OCI-LY7 (cell line): ENCODE measurements at regions not wholly inside any gene's neighbourhood (a gene's known extent, or its start where the extent isn't known, plus 50 kb on each side); places are given as distances from the start of the nearest gene placed in this dataset.

Experiments used
- BruUV-seq: library from RNA; stranded (reverse); fragments of 400-500 nt; replicated peaks from 2 replicates; lab custom pipeline; 2021; lab: Mats Ljungman, UMichigan
- CTCF ChIA-PET: fragments of 300-600 bp; sonication (Branson Sonifier 250); formaldehyde crosslinking; loops from one replicate; lab custom pipeline; 2022; ENCODE audit warnings: antibody characterized with exemption; ENCODE audit not compliant: unreplicated experiment; lab: Charles Lee
- POLR2A ChIA-PET: fragments of 300-600 bp; sonication (Branson Sonifier 250); formaldehyde crosslinking; loops from one replicate; lab custom pipeline; 2022; ENCODE audit warnings: antibody characterized with exemption; lab: Charles Lee
- DNase-seq: peaks from one replicate; pipeline ENCODE4 v3.0.0-alpha.2; 2015; ENCODE audit warnings: low spot score
- H2AFZ ChIP-seq: fragments of 200-600 bp; sonication (generic), shearing (Covaris generic); 2 replicates; pipeline ENCODE4 v1.6.1; 2014; ENCODE audit warnings: mild to moderate bottlenecking, antibody characterized with exemption, low read length, moderate library complexity
- H3K27ac ChIP-seq: fragments of 200-600 bp; sonication (generic); 2 replicates; pipeline ENCODE4 v1.5.1; 2014; ENCODE audit warnings: mixed run types, low read depth, mild to moderate bottlenecking, moderate library complexity, low read length, inconsistent platforms; ENCODE audit not compliant: poor library complexity, severe bottlenecking
- H3K36me3 ChIP-seq: fragments of 200-600 bp; sonication (generic); 2 replicates; pipeline ENCODE4 v1.6.1; 2014; ENCODE audit warnings: mild to moderate bottlenecking, antibody characterized with exemption, low read length, moderate library complexity, mixed read lengths; ENCODE audit not compliant: insufficient read depth
- H3K4me1 ChIP-seq: fragments of 200-600 bp; sonication (generic); 2 replicates; pipeline ENCODE4 v1.5.1; 2014; ENCODE audit warnings: mild to moderate bottlenecking, low read length; ENCODE audit not compliant: insufficient read depth, poor library complexity, severe bottlenecking
- H3K4me2 ChIP-seq: fragments of 200-600 bp; sonication (generic); 2 replicates; pipeline ENCODE4 v1.6.1; 2014; ENCODE audit warnings: mild to moderate bottlenecking, low read length
- H3K4me3 ChIP-seq: fragments of 200-600 bp; sonication (generic); 2 replicates; pipeline ENCODE4 v1.5.1; 2014; ENCODE audit warnings: mild to moderate bottlenecking, low read depth, low read length; ENCODE audit not compliant: poor library complexity, severe bottlenecking
- H3K79me2 ChIP-seq: fragments of 200-600 bp; sonication (generic); 2 replicates; pipeline ENCODE4 v1.6.1; 2016; ENCODE audit warnings: low read depth, mild to moderate bottlenecking, low read length, moderate library complexity, mixed read lengths; ENCODE audit not compliant: insufficient read depth
- H3K9me2 ChIP-seq: fragments of 200-600 bp; sonication (generic); 2 replicates; pipeline ENCODE4 v1.6.1; 2016; ENCODE audit warnings: mild to moderate bottlenecking, low read length, mixed read lengths; ENCODE audit not compliant: insufficient read depth
- H3K9me3 ChIP-seq: fragments of 200-600 bp; sonication (generic); 2 replicates; pipeline ENCODE4 v1.6.1; 2014; ENCODE audit warnings: mild to moderate bottlenecking, mixed run types, low read length, mixed read lengths
- H4K20me1 ChIP-seq: fragments of 200-600 bp; sonication (generic); 2 replicates; pipeline ENCODE4 v1.6.1; 2014; ENCODE audit warnings: mild to moderate bottlenecking, antibody characterized with exemption, low read length, moderate library complexity, mixed read lengths; ENCODE audit not compliant: insufficient read depth
- CTCF ChIP-seq: fragments of 200-600 bp; sonication (generic); conservative IDR thresholded peaks from 2 replicates; pipeline ENCODE4 v1.5.1; 2014; ENCODE audit warnings: mild to moderate bottlenecking, antibody characterized with exemption, low read length, moderate library complexity, mixed read lengths
- EZH2phosphoT487 ChIP-seq: fragments of 200-600 bp; sonication (generic); IDR thresholded peaks from 2 replicates; pipeline ENCODE4 v1.6.1; 2018; ENCODE audit warnings: low read depth, borderline replicate concordance, mild to moderate bottlenecking, mixed run types, antibody characterized with exemption, low read length, moderate library complexity, mixed read lengths
- intact Hi-C: fragments of 100-400 bp; cut with micrococcal nuclease; formaldehyde crosslinking; loops from one replicate; pipeline ENCODE4 v1.10.0; 2022; ENCODE audit not compliant: unreplicated experiment

GRCh38 chr4:14059006-14059405, 431.5 kb upstream of the BOD1L1 start:
- no peaks in the 10 kb centered on the region for H3K9me2 ChIP-seq
- no peak overlapping the region for H3K4me3 ChIP-seq
- H3K4me2 ChIP-seq, result no peak overlapping the region
- no peaks in the 10 kb centered on the region for H3K36me3 ChIP-seq
- intact Hi-C loops, result no loop called here
- no peak overlapping the region for H3K27ac ChIP-seq
- no peaks in the 10 kb centered on the region for H3K4me1 ChIP-seq
- no TSS peak for BruUV-seq
- TF ChIP-seq EZH2phosphoT487, result no peak
- TF ChIP-seq CTCF, result no peak
- no peak overlapping the region for H2AFZ ChIP-seq
- no peak for DNase-seq
- no peaks in the 10 kb centered on the region for H4K20me1 ChIP-seq
- CTCF ChIA-PET, result no interaction called here
- POLR2A ChIA-PET, result no interaction called here
- no peaks in the 10 kb centered on the region for H3K79me2 ChIP-seq
- no peaks in the 10 kb centered on the region for H3K9me3 ChIP-seq

- Histone ChIP-seq H3K36me3 (no peaks in the 10 kb centered on the region), H3K79me2 (no peaks in the 10 kb centered on the region), H3K27ac (no peak overlapping the region), H3K4me2 (no peak overlapping the region), H3K4me3 (no peak overlapping the region), H3K4me1 (no peaks in the 10 kb centered on the region), H4K20me1 (no peaks in the 10 kb centered on the region), H3K9me3 (no peaks in the 10 kb centered on the region), H2AFZ (no peak overlapping the region), H3K9me2 (no peaks in the 10 kb centered on the region)
- intact Hi-C loops, result no loop called here
- no TSS peak for BruUV-seq
- ChIA-PET POLR2A (interaction anchor here (0.6 to 0.7 kb wide), 4 partner anchors 10 to 427 kb away, joined by 3 to 6 read pairs (median 4); no protein-coding TSS in a partner anchor), CTCF (no interaction called here)
- DNase-seq, result no peak
- no peak for TF ChIP-seq EZH2phosphoT487
These were observed 437.5 kb upstream of the BOD1L1 start for GRCh38 chr4:14064984-14065383.

- TF ChIP-seq EZH2phosphoT487 (no peak), CTCF (no peak)
These were observed 437.9 kb upstream of the BOD1L1 start for GRCh38 chr4:14065406-14065805.

More at GRCh38 chr4:14065406-14065805, 437.9 kb upstream of the BOD1L1 start:
- intact Hi-C loops, result no loop called here
- Histone ChIP-seq H3K4me3 (no peak overlapping the region), H3K79me2 (no peaks in the 10 kb centered on the region), H3K4me1 (no peaks in the 10 kb centered on the region), H4K20me1 (no peaks in the 10 kb centered on the region), H3K27ac (no peak overlapping the region), H3K9me2 (no peaks in the 10 kb centered on the region), H3K9me3 (no peaks in the 10 kb centered on the region), H3K36me3 (no peaks in the 10 kb centered on the region), H3K4me2 (no peak overlapping the region), H2AFZ (no peak overlapping the region)
- ChIA-PET CTCF (no interaction called here), POLR2A (interaction anchor here (0.6 to 0.7 kb wide), 3 partner anchors 10 to 428 kb away, joined by 3 to 6 read pairs (median 4); no protein-coding TSS in a partner anchor)
- BruUV-seq, result no TSS peak
- DNase-seq, result no peak
